HG03135 (cell line): ENCODE measurements at regions not wholly inside any gene's neighbourhood (a gene's known extent, or its start where the extent isn't known, plus 50 kb on each side); places are given as distances from the start of the nearest gene placed in this dataset.

Experiments used
- ATAC-seq: cut with Tn5 transposase; IDR thresholded peaks from one replicate; pipeline ENCODE4 v1.9.1; 2021; ENCODE audit warnings: mild to moderate bottlenecking, moderate library complexity; ENCODE audit not compliant: unreplicated experiment

DNA sequence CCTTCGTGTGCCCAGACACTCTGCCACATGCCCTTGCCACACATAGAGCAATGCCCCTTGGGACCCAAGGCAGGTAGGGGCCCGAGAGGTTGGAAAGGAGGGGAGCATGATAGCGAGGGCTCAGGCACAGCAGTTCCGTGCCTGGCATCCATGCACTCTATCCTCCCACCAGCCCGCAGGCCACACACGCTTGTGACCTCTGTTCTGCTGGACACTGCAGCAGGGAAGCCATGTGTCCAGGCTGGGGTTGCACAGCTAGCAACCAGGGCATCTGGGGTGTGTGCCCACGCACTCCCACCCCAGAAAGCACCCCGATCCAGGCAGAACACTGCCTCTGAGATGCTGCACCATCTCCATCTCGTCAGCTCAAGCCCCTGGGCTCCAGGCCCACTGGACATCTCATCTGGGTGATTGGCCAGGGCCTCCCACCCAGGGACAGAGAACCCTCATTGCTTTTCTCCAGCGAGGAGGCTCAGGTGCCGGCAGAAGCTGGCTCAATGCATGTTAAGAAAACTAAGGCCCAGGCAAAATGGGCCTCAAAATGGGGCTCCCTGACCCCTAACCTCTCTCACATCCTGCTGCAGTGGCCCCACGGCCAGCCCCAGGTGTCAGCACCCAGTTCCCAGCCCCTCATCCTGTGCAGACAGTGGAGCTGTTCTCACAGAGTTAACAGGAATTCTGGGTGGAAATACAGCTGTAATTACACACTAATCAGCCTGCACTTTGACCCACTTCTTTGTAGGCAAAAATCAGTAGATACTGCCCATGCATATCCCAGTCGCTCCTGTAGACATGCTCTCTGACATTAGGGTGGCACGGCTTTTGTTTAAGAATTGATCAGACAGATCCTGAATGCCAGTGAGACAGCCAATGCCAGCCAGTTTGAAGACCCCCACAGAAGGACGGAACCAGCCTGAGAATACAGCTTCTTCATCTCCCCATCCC, 173.9 kb upstream of the B3GAT1 start:
- ATAC-seq = no peak

- no peak for ATAC-seq
Observed at GRCh38 chr11:134584706-134585445, 172.8 kb upstream of the B3GAT1 start.

GRCh38 chr11:134584001-134584561, 172.0 kb upstream of the B3GAT1 start:
- no peak for ATAC-seq

DNA sequence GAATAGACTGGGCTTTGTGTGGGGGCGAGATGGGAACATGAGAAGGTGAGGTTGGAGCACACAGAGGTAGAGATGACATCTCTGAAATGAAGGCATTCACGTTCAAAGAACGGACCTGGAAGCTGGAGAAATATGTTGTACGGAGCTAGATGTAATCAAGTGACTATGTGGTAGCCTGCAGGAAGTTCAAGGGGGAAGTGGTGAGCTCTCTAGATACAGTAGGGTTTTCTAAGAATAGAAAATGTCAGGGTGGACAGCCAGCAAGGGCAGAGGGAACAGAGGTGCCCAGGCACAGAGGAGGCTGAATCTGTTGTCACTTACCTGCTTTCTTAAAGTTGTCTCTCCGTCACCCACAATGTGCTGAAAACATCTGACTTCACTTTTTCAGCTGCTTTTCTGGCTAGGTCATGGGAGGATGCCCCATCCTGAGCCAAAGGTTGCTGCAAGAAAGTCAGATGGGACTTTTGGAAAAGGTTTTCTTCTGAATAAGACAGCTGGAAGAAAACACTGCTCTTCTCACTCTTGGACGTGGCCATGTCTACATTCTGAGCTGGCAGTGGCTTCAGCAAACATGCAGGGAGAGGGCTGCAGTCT, 171.5 kb upstream of the B3GAT1 start:
- no peak for ATAC-seq

GRCh38 chr11:134582770-134583095, 170.7 kb upstream of the B3GAT1 start:
- ATAC-seq = no peak

DNA sequence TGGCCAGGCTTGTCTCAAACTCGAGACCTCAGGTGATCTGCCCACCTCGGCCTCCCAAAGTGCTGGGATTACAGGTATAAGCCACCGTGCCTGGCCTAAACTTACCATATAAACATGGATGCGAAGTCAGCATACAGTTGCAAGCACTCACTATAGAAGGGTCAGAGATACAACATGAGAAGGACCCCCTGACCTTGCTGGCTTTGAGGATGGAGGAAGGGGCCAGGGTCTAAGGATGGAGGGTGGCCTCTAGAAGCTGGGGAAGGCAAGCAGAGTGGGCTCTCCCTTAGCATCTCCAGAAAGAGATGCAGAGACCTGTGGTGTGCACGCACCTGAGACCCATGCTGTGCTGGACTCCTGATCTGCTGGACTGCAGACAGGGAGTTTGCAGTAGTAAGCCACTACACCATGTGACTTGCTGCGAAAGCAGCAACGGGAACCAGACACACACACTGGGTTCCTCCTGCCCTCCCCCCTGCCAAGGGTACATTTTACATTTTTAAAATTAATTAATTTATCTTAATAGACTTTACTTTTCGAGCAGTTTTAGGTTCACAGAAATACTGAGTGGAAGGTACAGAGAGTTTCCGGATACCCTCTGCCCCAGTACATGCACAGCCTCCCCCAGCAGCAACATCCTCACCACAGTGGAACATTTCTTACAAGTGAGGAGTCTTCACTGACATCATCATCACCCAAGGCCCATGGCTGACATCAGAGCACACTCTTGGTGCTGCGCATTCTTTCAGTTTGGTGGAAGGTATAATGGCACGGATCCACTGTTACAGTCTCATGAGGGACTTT, 170.1 kb upstream of the B3GAT1 start:
- ATAC-seq = no peak

- ATAC-seq = no peak
Observed at GRCh38 chr11:134581121-134581626, 169.1 kb upstream of the B3GAT1 start.

GRCh38 chr11:134580610-134580975, 168.6 kb upstream of the B3GAT1 start:
- ATAC-seq = no peak

GRCh38 chr11:134579724-134580609, 167.9 kb upstream of the B3GAT1 start:
- ATAC-seq = no peak

DNA sequence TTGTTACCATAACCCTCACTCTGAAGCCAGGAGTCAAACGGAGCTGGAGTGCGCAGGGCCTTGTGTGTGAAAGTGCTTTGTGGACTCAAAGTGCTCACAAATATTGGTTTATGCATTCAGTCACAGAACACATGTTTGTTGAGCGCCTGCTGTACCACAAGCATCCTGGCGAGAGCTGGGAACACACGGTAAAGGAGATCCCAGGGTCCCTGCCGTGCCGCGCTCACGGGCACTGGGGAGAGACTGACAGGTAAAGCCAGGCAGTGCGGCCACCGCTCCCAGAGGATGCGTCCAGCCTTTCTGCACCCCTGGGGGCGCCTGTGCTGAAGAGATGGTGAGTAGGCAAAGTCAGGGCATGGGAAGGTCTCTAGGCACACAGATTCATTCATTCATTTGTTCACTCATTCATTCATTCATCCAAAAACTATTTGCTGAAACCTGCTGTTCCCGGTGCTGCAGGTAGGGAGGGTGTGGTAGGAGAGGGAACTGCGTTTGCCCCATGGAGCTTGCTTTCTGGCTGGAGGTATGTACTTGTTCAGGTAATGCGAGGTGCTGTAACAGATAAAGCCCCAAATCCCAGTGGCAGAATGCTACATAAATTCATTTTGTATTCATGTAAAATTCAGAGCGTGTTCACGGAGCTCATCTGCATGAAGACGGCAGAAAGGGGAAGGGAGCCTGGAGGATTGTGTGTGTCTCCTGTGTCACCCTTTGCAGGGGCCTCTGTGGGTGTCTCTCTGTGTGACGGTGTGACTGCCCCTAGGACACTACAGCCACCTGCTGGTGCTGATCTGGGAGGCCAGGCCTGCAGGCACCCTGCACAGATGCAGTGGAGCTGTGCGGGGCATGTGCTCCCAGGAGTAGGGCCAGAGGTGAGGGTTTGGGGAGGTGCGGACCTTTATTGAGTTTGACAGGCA, 167.0 kb upstream of the B3GAT1 start:
- no peak for ATAC-seq

- no peak for ATAC-seq
Observed at GRCh38 chr11:134577751-134578395, 165.8 kb upstream of the B3GAT1 start.

DNA sequence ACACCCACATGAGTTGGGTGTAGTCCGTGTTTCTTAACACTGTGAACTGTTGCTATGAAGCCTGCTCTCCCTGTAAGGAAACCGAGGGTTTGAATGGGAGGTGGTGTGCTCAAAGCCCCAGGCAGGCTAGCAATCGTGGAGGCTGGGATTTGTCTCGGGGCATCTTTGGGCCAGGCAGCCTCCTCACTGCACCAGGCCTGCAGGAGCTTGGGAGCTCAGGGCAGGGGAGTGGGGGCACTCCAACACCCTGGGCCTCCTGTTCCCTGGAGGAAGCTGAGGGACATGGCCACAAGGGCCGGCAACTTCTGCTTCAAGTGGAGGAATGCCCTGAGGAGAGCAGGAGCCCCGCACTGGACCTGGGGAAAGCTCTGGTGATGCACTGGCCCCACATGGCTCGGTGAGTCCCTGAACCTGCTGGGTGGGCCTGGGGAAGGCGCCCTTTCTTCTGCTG, 164.7 kb upstream of the B3GAT1 start:
- ATAC-seq = no peak

GRCh38 chr11:134576286-134576685, 164.2 kb upstream of the B3GAT1 start:
- ATAC-seq = no peak

DNA sequence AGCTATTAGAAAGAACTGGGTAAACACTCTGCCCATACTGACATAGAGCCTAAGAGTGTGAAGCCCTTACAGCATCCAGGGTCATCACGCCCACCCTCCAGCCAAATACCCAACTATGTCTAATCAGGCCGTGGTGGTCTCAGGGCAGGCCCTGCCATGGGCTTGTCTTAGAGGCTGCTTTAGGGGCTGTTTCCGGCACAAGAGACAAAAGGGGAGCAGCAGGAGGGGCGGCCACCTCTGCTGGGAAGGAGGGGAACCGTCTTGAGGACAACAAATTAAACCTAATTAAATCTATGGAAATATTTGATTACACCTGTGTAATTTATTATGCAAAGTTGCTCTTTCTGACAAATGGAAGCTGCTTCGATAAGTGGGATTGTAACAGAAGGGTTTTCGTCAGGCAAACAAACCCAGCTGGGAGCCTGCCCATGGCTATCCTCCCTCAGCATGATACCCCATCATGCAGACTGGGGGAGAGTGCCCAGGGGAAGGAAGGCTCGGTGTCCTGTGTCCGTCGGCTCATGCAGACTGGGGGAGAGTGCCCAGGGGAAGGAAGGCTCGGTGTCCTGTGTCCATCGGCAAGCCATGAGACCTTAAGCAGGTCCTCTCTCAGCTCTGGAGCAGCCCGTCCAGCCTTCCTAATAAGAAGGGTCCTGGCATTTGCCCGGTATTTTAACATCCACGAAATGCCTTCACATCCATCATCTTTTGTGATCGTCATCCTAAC, 163.6 kb upstream of the B3GAT1 start:
- no peak for ATAC-seq

GRCh38 chr11:134574947-134575346, 162.9 kb upstream of the B3GAT1 start:
- ATAC-seq = no peak

DNA sequence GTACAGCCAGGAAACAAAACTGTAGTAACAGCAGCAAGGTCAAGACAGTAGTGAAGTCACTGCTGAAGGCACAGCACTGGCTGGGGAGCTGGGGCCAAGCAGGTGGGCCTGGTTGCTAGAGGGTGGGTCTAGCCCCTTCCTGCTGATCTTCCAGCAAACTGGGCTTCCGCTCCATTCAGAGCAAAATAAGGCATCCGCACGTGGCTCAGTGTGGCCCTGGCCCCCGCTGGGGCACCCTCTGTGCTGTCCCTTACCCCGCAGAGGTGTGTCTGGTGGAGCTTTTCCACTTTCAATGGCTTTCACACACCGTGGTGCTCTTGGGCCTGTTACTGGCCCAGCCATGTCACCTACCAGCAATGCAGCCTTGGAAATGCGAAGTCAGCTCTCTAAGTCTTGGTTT, 162.4 kb upstream of the B3GAT1 start:
- ATAC-seq = no peak

- no peak for ATAC-seq
Observed at GRCh38 chr11:134573857-134574256, 161.8 kb upstream of the B3GAT1 start.
